HG02973 (cell line): ENCODE measurements at regions not wholly inside any gene's neighbourhood (a gene's known extent, or its start where the extent isn't known, plus 50 kb on each side); places are given as distances from the start of the nearest gene placed in this dataset.
"Not testable (repeated sequence)": the region's sequence is repeated elsewhere in the genome, so short reads cannot be mapped to it uniquely, and the experiment has no call there.

Source experiments
- ATAC-seq: cut with Tn5 transposase; IDR thresholded peaks from one replicate; pipeline ENCODE4 v1.9.1; 2021; ENCODE audit warnings: moderate library complexity; ENCODE audit not compliant: unreplicated experiment

GRCh38 chrX:79511799-79512198 is 144.7 kb upstream of the ITM2A start:
- ATAC-seq, result no peak

GRCh38 chrX:79506001-79506400 is 138.9 kb upstream of the ITM2A start:
- no peak for ATAC-seq

DNA sequence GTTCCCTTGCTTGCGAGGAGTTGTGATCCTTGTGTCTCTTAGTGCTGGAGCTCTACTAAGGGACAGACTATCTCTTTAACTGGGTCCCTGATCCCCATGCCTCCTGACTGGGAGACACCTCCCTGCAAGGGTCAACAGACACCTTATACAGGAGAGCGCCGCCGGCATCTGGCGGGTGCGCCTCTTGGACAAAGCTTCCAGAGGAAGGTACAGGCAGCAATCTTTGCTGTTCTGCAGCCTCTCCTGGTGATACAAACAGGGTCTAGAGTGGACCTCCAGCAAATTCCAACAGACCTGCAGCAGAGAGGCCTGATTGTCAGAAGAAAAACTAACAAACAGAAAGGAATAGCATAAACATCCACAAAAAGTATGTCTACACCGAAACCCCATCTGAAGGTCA is 115.6 kb upstream of the ITM2A start:
- ATAC-seq, result no peak

DNA sequence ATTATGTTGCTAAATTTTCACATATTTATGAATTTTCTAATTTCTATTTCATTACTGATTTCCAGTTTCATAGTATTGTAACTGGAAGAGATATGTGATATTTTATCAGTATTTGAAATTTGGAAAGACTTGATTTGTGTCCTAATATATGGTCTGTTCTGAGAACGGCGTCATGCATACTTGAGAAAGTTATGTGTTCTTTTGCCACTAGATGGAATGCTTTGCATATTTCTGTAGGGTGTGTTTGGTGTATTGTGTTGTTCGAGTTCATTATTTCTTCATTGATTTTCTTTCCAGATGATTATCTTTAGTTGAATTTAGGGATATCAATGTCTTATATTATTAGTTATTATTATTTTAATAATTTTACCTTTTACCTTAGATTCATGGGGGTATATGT is 110.6 kb upstream of the ITM2A start:
- ATAC-seq, result no peak

- ATAC-seq, result no peak
Observed at GRCh38 chrX:79466636-79467035, 99.5 kb upstream of the ITM2A start.

DNA sequence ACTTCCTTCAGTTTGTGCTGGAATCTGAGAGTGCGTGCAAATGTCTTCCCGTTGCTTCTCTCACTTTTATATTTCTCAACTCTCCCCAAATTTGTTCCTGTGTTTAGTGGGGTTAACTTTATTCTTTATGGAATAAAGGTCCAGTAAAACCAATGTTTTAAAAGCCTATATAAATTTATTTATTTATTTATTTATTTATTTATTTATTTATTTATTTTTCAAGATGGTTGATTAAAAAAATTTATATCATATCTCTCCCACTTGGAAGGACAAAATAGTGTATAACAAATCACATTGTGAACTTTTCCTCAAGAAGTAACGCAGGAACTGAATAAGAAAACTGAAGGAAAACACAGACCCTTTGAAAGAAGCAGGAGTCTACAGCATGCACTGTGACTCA is 95.3 kb upstream of the ITM2A start:
- no peak for ATAC-seq

DNA sequence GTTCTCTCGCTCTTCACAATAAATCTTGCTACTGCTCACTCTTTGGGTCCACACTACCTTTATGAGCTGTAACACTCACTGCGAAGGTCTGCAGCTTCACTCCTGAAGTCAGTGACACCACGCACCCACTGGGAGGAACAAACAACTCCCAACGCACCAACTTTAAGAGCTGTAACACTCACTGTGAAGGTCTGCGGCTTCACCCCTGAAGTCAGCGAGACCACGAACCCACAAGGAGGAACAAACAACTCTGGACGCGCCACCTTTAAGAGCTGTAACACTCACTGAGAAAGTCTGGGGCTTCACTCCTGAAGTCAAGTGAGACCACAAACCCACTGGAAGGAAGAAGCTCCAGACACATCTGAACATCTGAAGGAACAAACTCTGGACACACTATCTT is 89.5 kb upstream of the ITM2A start:
- not testable (repeated sequence) for ATAC-seq

GRCh38 chrX:79452881-79453280 is 85.7 kb upstream of the ITM2A start:
- ATAC-seq, result no peak

DNA sequence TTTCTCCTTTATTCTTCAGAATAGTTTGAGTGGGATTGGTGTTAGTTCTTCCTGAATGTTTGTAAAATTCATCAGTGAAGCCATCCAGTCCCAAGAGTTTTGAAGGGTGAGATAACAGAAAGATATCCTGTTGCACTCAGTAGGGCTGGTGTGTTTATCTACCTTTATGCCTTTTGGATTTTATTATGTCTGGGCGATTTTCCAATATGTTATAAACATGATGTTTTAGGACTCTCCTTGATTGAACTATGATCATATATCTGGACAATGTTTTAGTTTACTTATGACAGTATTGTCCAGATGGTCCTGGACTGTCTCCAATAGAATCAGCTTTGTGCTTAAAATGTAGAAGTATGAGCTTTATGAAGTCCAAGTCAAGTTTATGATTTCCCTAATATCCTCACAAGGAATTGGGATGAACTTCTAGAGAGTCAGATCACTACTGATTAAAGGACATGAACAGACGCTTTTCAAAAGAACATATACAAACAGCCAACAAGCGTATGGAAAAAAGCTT is 77.6 kb upstream of the ITM2A start:
- ATAC-seq, result no peak

DNA sequence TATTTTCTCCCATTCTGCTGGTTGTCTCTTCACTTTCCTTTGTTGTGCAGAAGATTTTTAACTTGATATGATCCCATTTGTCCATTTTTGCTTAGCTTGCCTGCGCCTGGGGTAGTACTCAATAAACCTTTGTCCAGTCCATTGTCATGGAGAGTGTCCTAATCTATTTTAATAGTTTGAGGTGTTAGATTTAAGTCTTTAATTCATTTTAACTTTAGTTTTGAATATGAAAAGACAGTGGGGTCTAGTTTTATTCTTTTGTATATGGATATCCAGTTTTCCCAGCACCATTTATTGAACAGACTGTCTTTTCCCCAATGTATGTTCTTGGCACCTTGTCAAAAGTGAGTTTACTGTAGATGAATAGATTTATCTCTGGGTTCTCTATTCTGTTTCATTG is 76.0 kb upstream of the ITM2A start:
- no peak for ATAC-seq

- no peak for ATAC-seq
Observed at GRCh38 chrX:79440336-79440735, 73.2 kb upstream of the ITM2A start.
